ENCODE measurements at regions not wholly inside any gene's neighbourhood (a gene's known extent, or its start where the extent isn't known, plus 50 kb on each side); places are given as distances from the start of the nearest gene placed in this dataset.

DNA sequence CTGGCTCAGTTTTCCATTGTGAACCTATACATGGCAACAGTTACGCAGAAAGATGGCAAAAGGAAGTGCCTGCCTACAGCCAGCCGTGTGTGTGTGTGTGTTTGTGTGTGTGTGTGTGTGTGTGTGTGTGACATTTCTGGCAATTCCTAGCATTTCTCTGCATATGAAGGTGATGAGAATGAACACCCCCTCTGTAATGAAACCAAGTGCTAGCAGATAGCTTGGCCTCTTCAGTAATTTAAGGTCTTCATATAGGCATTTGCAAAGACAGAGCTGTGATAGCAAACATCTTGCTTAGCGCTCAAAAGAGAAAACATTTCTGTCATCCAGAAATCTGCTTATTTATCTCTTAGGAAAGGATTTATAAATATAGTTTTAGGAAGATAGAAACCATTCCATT is 389.1 kb downstream of the AACS start:
- Histone ChIP-seq H3K27ac (no peak overlapping the region), H3K4me3 (no peak overlapping the region)
- no peak for DNase-seq (ENCODE audit: low spot score)
- TF ChIP-seq, protein P1, sequence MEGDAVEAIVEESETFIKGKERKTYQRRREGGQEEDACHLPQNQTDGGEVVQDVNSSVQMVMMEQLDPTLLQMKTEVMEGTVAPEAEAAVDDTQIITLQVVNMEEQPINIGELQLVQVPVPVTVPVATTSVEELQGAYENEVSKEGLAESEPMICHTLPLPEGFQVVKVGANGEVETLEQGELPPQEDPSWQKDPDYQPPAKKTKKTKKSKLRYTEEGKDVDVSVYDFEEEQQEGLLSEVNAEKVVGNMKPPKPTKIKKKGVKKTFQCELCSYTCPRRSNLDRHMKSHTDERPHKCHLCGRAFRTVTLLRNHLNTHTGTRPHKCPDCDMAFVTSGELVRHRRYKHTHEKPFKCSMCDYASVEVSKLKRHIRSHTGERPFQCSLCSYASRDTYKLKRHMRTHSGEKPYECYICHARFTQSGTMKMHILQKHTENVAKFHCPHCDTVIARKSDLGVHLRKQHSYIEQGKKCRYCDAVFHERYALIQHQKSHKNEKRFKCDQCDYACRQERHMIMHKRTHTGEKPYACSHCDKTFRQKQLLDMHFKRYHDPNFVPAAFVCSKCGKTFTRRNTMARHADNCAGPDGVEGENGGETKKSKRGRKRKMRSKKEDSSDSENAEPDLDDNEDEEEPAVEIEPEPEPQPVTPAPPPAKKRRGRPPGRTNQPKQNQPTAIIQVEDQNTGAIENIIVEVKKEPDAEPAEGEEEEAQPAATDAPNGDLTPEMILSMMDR (IDR thresholded peaks at IDR 0.05) = no peak

DNA sequence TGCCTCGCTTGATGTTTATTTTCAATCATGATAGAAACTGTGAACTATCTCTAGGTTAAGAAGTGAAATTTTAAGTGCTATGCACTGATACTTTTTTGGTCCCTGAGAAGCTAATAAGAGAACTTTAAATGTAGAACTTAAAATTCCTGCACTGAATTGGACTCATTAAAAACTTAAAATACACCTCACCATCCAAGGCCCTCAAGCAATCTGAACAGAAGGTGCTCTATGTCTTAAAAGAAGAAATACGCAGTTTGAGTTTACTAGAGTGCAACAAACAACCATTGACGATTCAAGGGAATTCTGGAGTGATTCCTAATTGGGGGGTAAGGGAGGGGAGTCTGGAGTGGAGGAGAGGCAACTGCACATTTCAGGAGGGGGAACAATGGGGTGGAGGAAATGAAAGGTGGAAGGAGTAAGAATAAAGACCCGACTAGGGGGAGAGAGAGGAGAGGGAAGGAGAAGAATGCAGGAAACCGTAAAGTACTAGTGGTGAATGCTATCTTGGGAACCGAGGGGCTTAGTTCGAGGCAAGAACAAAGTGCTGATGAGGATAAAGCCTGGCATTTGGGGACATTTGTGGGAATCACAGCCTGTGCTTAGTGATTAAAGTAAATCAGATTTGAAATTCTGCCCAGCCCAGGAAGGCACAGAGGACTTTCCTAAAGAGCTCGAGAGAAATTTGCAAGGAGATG is 389.7 kb downstream of the AACS start:
- TF ChIP-seq, protein P1 (IDR thresholded peaks at IDR 0.05) = no peak
- no peak for DNase-seq (ENCODE audit: low spot score)
- Histone ChIP-seq H3K4me3 (no peak overlapping the region), H3K27ac (no peak overlapping the region)

DNA sequence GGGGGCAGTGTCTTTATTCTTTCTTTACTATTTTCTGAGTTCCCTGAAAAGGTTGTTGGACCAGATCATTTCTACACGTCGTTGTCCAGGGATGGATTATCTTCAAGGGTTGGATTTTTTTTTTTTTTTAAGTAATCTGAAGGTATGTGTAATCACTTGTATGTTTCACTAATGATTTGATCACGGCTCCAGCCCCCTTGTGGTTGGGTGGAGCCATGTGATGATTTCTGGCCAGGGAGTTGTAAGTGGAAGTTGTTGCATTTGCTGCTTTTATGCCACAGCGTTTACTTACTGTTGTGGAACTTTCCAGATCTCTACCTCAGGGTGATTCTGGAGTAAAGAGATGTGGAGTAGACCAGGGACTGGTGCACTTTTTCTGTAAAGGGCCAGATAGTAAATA is 390.3 kb downstream of the AACS start:
- no peak overlapping the region for H3K4me3 ChIP-seq
- TF ChIP-seq, protein P1 (IDR thresholded peaks at IDR 0.05) = no peak
- no peak for DNase-seq (ENCODE audit: low spot score)
- no peak overlapping the region for H3K27ac ChIP-seq

DNA sequence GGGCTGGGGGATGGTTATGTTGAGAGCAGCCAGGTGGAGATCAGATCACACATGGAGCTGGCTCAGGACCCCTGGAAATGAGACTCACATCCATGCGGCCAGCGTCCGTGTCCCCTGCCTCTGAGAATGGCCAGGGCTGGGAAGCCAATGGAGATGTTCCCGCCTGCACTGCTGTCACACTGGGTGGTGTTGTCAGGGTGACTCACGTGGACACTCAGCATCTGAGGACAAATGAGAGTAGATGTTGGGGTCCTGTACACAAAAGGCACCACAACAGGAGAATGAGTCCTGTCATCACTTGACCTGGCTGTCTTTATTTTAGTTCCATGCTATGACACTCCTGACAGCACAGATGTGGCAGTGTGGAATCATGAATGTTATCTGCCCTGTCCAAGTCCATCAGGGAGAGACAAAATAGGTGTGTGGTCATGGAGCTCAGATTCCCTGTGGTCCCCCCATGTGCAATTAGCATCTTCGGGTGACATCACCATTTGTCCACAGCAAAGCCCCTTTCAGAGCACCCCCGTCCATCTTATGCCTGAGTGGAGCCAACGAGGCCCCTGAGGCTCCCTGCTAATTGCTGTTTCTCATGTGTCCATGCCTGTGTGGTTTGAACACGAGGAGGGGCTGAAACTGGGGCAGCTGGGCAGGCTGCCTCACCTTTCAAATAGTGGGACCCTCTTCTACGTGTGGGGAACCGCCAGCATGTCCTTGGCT is 393.5 kb downstream of the AACS start:
- Histone ChIP-seq H3K27ac (no peak overlapping the region), H3K4me3 (no peak overlapping the region)
- DNase-seq (ENCODE audit: low spot score) = no peak
- TF ChIP-seq, protein P1 (IDR thresholded peaks at IDR 0.05) = no peak

DNA sequence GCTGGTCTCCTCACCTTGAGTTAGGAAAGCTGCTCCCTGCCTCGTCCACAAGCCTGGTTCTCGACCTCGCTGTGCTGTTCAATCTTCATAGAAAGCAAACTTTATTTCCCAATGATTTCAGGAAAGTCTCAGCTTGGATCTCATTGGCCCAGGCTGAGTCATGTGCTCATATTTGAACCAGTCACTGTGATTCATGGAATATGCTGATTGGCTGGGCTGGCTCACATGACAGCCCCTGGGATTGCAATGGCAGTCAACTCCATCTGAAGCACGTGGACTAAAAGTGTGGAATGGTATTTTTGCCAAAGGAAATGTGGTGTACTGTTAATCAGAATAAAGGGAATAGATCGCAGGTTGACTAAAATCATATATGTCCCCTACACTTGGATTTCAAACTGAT is 396.6 kb downstream of the AACS start:
- H3K27ac ChIP-seq = no peak overlapping the region
- H3K4me3 ChIP-seq = no peak overlapping the region
- no peak for DNase-seq (ENCODE audit: low spot score)
- TF ChIP-seq, protein P1 (IDR thresholded peaks at IDR 0.05) = no peak

DNA sequence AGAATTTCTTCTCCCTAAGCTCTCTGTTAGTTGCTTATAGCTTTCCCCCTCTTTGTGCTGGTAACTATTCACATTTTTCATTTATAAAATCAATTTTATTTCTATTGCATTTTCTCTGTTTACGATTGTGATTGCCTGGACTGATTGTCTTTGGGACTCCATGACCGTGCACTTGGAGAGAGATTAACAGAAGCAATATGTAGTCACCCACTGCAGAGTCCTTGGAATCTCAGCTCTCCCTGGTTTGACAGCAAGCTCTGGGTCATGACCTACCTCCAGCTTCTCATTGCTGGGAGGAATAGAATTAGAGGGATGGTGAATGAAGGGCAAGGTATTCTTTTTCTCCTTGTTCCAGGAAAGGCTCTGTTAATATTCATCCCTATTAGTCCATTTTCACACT is 398.2 kb downstream of the AACS start:
- H3K27ac ChIP-seq = no peak overlapping the region
- H3K4me3 ChIP-seq = no peak overlapping the region
- TF ChIP-seq, protein P1 (IDR thresholded peaks at IDR 0.05) = no peak
- no peak for DNase-seq (ENCODE audit: low spot score)

DNA sequence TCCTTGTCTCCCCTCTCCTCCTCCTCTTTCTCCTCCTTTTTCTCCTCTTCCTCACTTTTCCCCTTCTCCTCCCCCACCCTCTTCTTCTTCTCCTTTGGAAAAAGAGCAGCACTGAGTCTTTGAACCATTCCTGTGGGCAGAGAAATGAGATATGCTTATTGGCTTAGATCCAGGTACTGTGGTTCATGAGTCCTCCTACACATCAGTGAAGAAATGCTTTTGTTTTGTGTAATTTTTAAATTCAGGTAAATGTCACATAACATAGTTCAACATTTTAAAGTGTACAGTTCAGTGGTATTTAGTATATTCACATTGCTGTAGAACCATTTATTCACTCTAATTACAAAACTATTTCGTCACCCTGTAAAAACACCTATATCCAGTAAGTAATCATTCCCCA is 402.1 kb downstream of the AACS start:
- TF ChIP-seq, protein P1 (IDR thresholded peaks at IDR 0.05) = no peak
- DNase-seq (ENCODE audit: low spot score) = no peak
- Histone ChIP-seq H3K4me3 (no peak overlapping the region), H3K27ac (no peak overlapping the region)

Measured in coronary artery (tissue), 2 donors.